H1 (cell line): ENCODE measurements at regions not wholly inside any gene's neighbourhood (a gene's known extent, or its start where the extent isn't known, plus 50 kb on each side); places are given as distances from the start of the nearest gene placed in this dataset.

Source experiments
- POU5F1 ChIP-seq: IDR thresholded peaks from 2 replicates; pipeline ENCODE4 v1.6.1; 2011; ENCODE audit warnings: low read depth, mild to moderate bottlenecking, low read length, moderate library complexity
- TF ChIP-seq, protein P1 (sequence below): fragments of 300-600 bp; sonication (generic); IDR thresholded peaks from 2 replicates; pipeline ENCODE4 v1.7.1; 2012; ENCODE audit warnings: low read length, moderate library complexity, mild to moderate bottlenecking, inconsistent platforms; ENCODE audit not compliant: insufficient replicate concordance

DNA sequence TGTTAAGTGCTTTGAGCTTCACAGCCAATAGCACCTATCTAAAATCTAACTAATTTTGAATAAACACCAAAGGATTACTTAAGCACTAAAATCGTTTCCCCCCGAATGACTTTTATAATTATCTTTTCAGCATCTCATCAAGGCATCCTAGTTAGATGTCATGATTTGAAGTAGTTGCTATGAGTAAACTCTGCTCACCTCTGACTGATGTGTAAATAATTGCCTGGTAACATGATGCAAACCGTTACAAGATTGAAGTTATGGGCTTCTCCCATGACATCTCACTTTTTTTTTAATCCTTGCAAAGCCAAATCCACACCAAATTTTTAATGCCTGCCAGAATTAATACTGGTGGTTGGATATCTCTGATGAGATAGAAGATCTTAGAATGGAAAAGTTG lies 377.1 kb downstream of the PRDM5 start (continued):
- TF ChIP-seq, protein P1, sequence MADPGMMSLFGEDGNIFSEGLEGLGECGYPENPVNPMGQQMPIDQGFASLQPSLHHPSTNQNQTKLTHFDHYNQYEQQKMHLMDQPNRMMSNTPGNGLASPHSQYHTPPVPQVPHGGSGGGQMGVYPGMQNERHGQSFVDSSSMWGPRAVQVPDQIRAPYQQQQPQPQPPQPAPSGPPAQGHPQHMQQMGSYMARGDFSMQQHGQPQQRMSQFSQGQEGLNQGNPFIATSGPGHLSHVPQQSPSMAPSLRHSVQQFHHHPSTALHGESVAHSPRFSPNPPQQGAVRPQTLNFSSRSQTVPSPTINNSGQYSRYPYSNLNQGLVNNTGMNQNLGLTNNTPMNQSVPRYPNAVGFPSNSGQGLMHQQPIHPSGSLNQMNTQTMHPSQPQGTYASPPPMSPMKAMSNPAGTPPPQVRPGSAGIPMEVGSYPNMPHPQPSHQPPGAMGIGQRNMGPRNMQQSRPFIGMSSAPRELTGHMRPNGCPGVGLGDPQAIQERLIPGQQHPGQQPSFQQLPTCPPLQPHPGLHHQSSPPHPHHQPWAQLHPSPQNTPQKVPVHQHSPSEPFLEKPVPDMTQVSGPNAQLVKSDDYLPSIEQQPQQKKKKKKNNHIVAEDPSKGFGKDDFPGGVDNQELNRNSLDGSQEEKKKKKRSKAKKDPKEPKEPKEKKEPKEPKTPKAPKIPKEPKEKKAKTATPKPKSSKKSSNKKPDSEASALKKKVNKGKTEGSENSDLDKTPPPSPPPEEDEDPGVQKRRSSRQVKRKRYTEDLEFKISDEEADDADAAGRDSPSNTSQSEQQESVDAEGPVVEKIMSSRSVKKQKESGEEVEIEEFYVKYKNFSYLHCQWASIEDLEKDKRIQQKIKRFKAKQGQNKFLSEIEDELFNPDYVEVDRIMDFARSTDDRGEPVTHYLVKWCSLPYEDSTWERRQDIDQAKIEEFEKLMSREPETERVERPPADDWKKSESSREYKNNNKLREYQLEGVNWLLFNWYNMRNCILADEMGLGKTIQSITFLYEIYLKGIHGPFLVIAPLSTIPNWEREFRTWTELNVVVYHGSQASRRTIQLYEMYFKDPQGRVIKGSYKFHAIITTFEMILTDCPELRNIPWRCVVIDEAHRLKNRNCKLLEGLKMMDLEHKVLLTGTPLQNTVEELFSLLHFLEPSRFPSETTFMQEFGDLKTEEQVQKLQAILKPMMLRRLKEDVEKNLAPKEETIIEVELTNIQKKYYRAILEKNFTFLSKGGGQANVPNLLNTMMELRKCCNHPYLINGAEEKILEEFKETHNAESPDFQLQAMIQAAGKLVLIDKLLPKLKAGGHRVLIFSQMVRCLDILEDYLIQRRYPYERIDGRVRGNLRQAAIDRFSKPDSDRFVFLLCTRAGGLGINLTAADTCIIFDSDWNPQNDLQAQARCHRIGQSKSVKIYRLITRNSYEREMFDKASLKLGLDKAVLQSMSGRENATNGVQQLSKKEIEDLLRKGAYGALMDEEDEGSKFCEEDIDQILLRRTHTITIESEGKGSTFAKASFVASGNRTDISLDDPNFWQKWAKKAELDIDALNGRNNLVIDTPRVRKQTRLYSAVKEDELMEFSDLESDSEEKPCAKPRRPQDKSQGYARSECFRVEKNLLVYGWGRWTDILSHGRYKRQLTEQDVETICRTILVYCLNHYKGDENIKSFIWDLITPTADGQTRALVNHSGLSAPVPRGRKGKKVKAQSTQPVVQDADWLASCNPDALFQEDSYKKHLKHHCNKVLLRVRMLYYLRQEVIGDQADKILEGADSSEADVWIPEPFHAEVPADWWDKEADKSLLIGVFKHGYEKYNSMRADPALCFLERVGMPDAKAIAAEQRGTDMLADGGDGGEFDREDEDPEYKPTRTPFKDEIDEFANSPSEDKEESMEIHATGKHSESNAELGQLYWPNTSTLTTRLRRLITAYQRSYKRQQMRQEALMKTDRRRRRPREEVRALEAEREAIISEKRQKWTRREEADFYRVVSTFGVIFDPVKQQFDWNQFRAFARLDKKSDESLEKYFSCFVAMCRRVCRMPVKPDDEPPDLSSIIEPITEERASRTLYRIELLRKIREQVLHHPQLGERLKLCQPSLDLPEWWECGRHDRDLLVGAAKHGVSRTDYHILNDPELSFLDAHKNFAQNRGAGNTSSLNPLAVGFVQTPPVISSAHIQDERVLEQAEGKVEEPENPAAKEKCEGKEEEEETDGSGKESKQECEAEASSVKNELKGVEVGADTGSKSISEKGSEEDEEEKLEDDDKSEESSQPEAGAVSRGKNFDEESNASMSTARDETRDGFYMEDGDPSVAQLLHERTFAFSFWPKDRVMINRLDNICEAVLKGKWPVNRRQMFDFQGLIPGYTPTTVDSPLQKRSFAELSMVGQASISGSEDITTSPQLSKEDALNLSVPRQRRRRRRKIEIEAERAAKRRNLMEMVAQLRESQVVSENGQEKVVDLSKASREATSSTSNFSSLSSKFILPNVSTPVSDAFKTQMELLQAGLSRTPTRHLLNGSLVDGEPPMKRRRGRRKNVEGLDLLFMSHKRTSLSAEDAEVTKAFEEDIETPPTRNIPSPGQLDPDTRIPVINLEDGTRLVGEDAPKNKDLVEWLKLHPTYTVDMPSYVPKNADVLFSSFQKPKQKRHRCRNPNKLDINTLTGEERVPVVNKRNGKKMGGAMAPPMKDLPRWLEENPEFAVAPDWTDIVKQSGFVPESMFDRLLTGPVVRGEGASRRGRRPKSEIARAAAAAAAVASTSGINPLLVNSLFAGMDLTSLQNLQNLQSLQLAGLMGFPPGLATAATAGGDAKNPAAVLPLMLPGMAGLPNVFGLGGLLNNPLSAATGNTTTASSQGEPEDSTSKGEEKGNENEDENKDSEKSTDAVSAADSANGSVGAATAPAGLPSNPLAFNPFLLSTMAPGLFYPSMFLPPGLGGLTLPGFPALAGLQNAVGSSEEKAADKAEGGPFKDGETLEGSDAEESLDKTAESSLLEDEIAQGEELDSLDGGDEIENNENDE, result no peak
- no peak for TF ChIP-seq POU5F1
- TF ChIP-seq, all 59 proteins: peak for 0
